HG02970 (cell line): ENCODE measurements at regions not wholly inside any gene's neighbourhood (a gene's known extent, or its start where the extent isn't known, plus 50 kb on each side); places are given as distances from the start of the nearest gene placed in this dataset.

Source experiments
- ATAC-seq: cut with Tn5 transposase; IDR thresholded peaks from one replicate; pipeline ENCODE4 v1.9.1; 2021; ENCODE audit warnings: mild to moderate bottlenecking, moderate library complexity, moderate number of reproducible peaks; ENCODE audit not compliant: unreplicated experiment, low FRiP score

- ATAC-seq, result no peak
These were observed 63.7 kb upstream of the PZP start for GRCh38 chr12:9271875-9272274.

- ATAC-seq, result no peak
These were observed 56.4 kb upstream of the PZP start for GRCh38 chr12:9264546-9264945.

GRCh38 chr12:9260931-9261330 lies 52.7 kb upstream of the PZP start:
- no peak for ATAC-seq

- ATAC-seq, result no peak
These were observed 50.5 kb upstream of the PZP start for GRCh38 chr12:9258676-9259075.
